ENCODE measurements at regions not wholly inside any gene's neighbourhood (a gene's known extent, or its start where the extent isn't known, plus 50 kb on each side); places are given as distances from the start of the nearest gene placed in this dataset.

GRCh38 chr5:27252911-27253310, 214.5 kb upstream of the CDH9 start:
- Histone ChIP-seq H3K27me3 (replicated peaks in 1 of 4; ENCODE audit: control insufficient read depth in 3 of 4, extremely low read depth in 1 of 4, insufficient read depth in 3 of 4, low read length in 3 of 4) (no peaks in the 10 kb centered on the region), H3K14ac (ENCODE audit: insufficient read length) (no peak overlapping the region), H4K91ac (replicated peaks; ENCODE audit: insufficient read length, low read length) (no peak overlapping the region), H3K79me1 (ENCODE audit: low read depth, low read length) (no peaks in the 10 kb centered on the region), H2BK120ac (replicated peaks; ENCODE audit: low read depth, low read length) (no peak overlapping the region), H4K8ac (ENCODE audit: extremely low read depth, insufficient read depth, low read length) (no peak overlapping the region), H3K23ac (ENCODE audit: insufficient read length) (no peak overlapping the region), H3K4ac (replicated peaks; ENCODE audit: insufficient read length, low read depth, low read length) (no peak overlapping the region), H3K4me3 (ENCODE audit: extremely low read depth in 1 of 4, insufficient read depth in 2 of 4, low read depth in 3 of 4, low read length in 4 of 4) (no peak overlapping the region), H3K79me2 (ENCODE audit: control insufficient read depth in 1 of 2, insufficient read depth in 2 of 2, low read length in 2 of 2) (no peaks in the 10 kb centered on the region), H4K20me1 (replicated peaks in 1 of 2; ENCODE audit: control insufficient read depth in 1 of 2, insufficient read depth in 2 of 2, low read length in 2 of 2) (no peaks in the 10 kb centered on the region), H3K9ac (replicated peaks in 1 of 4; ENCODE audit: extremely low read depth in 1 of 4, low read depth in 3 of 4, low read length in 3 of 4) (no peak overlapping the region), H3K18ac (ENCODE audit: extremely low read depth, low read length) (no peak overlapping the region), H3K9me3 (ENCODE audit: insufficient read depth in 2 of 2, low read depth in 1 of 2, low read length in 1 of 2) (no peaks in the 10 kb centered on the region), H2BK20ac (ENCODE audit: low read length) (no peak overlapping the region), H3K56ac (replicated peaks; ENCODE audit: insufficient read length, low read depth, low read length) (no peak overlapping the region), H3K23me2 (ENCODE audit: low read depth, low read length) (no peaks in the 10 kb centered on the region), H2BK12ac (ENCODE audit: low read depth, low read length) (no peak overlapping the region), H2BK5ac (ENCODE audit: low read depth, low read length) (no peak overlapping the region), H2BK15ac (ENCODE audit: low read length) (no peak overlapping the region), H4K5ac (ENCODE audit: insufficient read length, low read depth, low read length) (no peak overlapping the region), H3K4me1 (replicated peaks in 1 of 4; ENCODE audit: control insufficient read depth in 3 of 4, insufficient read depth in 4 of 4, low read length in 3 of 4) (no peaks in the 10 kb centered on the region), H3K27ac (ENCODE audit: low read depth, low read length) (no peak overlapping the region), H3K36me3 (ENCODE audit: control insufficient read depth in 2 of 4, insufficient read depth in 4 of 4, low read length in 3 of 4) (no peaks in the 10 kb centered on the region), H3K4me2 (ENCODE audit: insufficient read depth in 1 of 2, low read depth in 2 of 2, low read length in 2 of 2) (no peak overlapping the region), H2AK5ac (ENCODE audit: low read depth, low read length) (no peak overlapping the region), H2AFZ (ENCODE audit: low read length) (no peak overlapping the region)
- 97% methylated on average over 2 of the region's 2 CpGs; no CpG with 5 or more reads in 1 of the 2 experiments for WGBS, 2 experiments (ENCODE audit: extremely low coverage in 1 of 2, insufficient coverage in 1 of 2, insufficient read length in 1 of 2, insufficient replicate concordance in 2 of 2, low coverage in 1 of 2, low lambda C conversion rate in 2 of 2, missing lambda C conversion rate in 1 of 2)
- CTCF ChIA-PET (ENCODE audit: partially characterized antibody) = no interaction called here
- POLR2A ChIA-PET (ENCODE audit: partially characterized antibody) = no interaction called here
- no peak for DNase-seq (ENCODE audit: low read depth in 1 of 2, low spot score in 2 of 2)
- FAIRE-seq = no peak
- TF ChIP-seq TCF12 (IDR thresholded peaks at IDR 0.05; ENCODE audit: low read depth, low read length) (no peak), MAFK (IDR thresholded peaks at IDR 0.05; ENCODE audit: low read depth, low read length) (no peak), YY1 (IDR thresholded peaks at IDR 0.05; ENCODE audit: low read depth, low read length) (no peak), SIX5 (IDR thresholded peaks at IDR 0.05; ENCODE audit: low read depth, low read length) (no peak), KDM1A (IDR thresholded peaks at IDR 0.05; ENCODE audit: borderline replicate concordance, low read length) (no peak), SUZ12 (IDR thresholded peaks at IDR 0.05; ENCODE audit: low read length) (no peak), RBBP5 (IDR thresholded peaks at IDR 0.05; ENCODE audit: borderline replicate concordance, low read depth, low read length) (no peak), EGR1 (IDR thresholded peaks at IDR 0.05; ENCODE audit: borderline replicate concordance, low read depth, low read length) (no peak)

Measured in H1 (cell line).